Tibial nerve (tissue), 4 donors: ENCODE measurements at regions not wholly inside any gene's neighbourhood (a gene's known extent, or its start where the extent isn't known, plus 50 kb on each side); places are given as distances from the start of the nearest gene placed in this dataset.

Experiments
- DNase-seq, 2 donors: peaks; one replicate each; pipeline ENCODE4 v3.0.0-alpha.2; 2019; ENCODE audit warnings: low spot score in 2 of 2
- H3K27ac ChIP-seq, 4 donors: fragments of 200-600 bp; sonication (generic) in 3 of 4; one replicate each; pipeline ENCODE4 v1.5.1; 2017 to 2019; ENCODE audit warnings: mild to moderate bottlenecking in 1 of 4
- H3K27me3 ChIP-seq, 2 donors: fragments of 200-600 bp; sonication (generic) in 1 of 2; one replicate each; pipeline versions ENCODE4 v1.5.1 to v1.6.0; 2017 to 2019
- H3K36me3 ChIP-seq, 3 donors: fragments of 200-600 bp; sonication (generic); one replicate each; pipeline ENCODE4 v1.5.1; 2018 to 2019
- H3K4me1 ChIP-seq, 4 donors: fragments of 200-600 bp; sonication (generic) in 3 of 4; one replicate each; pipeline ENCODE4 v1.5.1; 2017 to 2019
- H3K4me3 ChIP-seq, 4 donors: fragments of 200-600 bp; sonication (generic) in 3 of 4; one replicate each; pipeline ENCODE4 v1.5.1; 2017 to 2019; ENCODE audit warnings: mild to moderate bottlenecking in 1 of 4, moderate library complexity in 1 of 4
- H3K9me3 ChIP-seq, 4 donors: fragments of 200-600 bp; sonication (generic) in 3 of 4; one replicate each; pipeline ENCODE4 v1.5.1; 2017 to 2019
- CTCF ChIP-seq, 5 experiments: fragments of 200-600 bp in 3 of 5; fragments of 450-650 bp in 2 of 5; sonication (generic) in 3 of 5; IDR thresholded peaks; one replicate each; pipeline ENCODE4 v1.5.1; 2016 to 2019; ENCODE audit warnings: antibody characterized with exemption in 5 of 5, mild to moderate bottlenecking in 3 of 5, moderate library complexity in 2 of 5
- EP300 ChIP-seq, 2 donors: sonication (generic); formaldehyde crosslinking; IDR thresholded peaks; one replicate each; pipeline ENCODE4 v1.6.1; 2017; ENCODE audit warnings: antibody characterized with exemption in 2 of 2, mild to moderate bottlenecking in 1 of 2
- POLR2A ChIP-seq, 2 donors: fragments of 450-650 bp; IDR thresholded peaks; one replicate each; pipeline ENCODE4 v1.6.1; 2017; ENCODE audit warnings: antibody characterized with exemption in 2 of 2, mild to moderate bottlenecking in 2 of 2, moderate library complexity in 2 of 2
- WGBS, 2 donors: methylation state at CpG; one replicate each; pipeline ENCODE4 v1.1.5; 2018; 5-methylcytosine and 5-hydroxymethylcytosine counted together

GRCh38 chr2:145984580-145984979 is 1464.7 kb upstream of the ZEB2 start:
- H3K27ac ChIP-seq = no peak overlapping the region
- no peak overlapping the region for H3K4me3 ChIP-seq
- 70 to 76% methylated on average over 2 of the region's 2 CpGs for WGBS, 2 donors
- TF ChIP-seq POLR2A (IDR thresholded peaks at IDR 0.05) (no peak), CTCF (IDR thresholded peaks at IDR 0.05) (no peak), EP300 (IDR thresholded peaks at IDR 0.05) (no peak)
- no peaks in the 10 kb centered on the region for H3K36me3 ChIP-seq
- no peak for DNase-seq
- no peaks in the 10 kb centered on the region for H3K9me3 ChIP-seq
- H3K4me1 ChIP-seq = no peaks in the 10 kb centered on the region
- H3K27me3 ChIP-seq = no peaks in the 10 kb centered on the region

GRCh38 chr2:145980318-145980717 is 1460.4 kb upstream of the ZEB2 start:
- no peak for DNase-seq
- no peak for TF ChIP-seq CTCF (IDR thresholded peaks at IDR 0.05)
- TF ChIP-seq POLR2A (IDR thresholded peaks at IDR 0.05) = no peak
- no peak for TF ChIP-seq EP300 (IDR thresholded peaks at IDR 0.05)
- no peak overlapping the region for H3K4me3 ChIP-seq
- no peaks in the 10 kb centered on the region for H3K36me3 ChIP-seq
- 93 to 95% methylated on average over 2 of the region's 2 CpGs for WGBS, 2 donors
- no peaks in the 10 kb centered on the region for H3K4me1 ChIP-seq
- H3K9me3 ChIP-seq = no peaks in the 10 kb centered on the region
- no peak overlapping the region for H3K27ac ChIP-seq
- no peaks in the 10 kb centered on the region for H3K27me3 ChIP-seq

- Histone ChIP-seq H3K4me1 (no peaks in the 10 kb centered on the region), H3K9me3 (no peaks in the 10 kb centered on the region), H3K36me3 (no peaks in the 10 kb centered on the region), H3K27ac (no peak overlapping the region), H3K4me3 (no peak overlapping the region), H3K27me3 (no peaks in the 10 kb centered on the region)
- WGBS, 2 donors = 32 to 41% methylated on average over 3 of the region's 3 CpGs
- no peak for TF ChIP-seq CTCF (IDR thresholded peaks at IDR 0.05)
- TF ChIP-seq POLR2A (IDR thresholded peaks at IDR 0.05) = no peak
- no peak for TF ChIP-seq EP300 (IDR thresholded peaks at IDR 0.05)
- DNase-seq = no peak
Observed at GRCh38 chr2:145975406-145975805, 1455.5 kb upstream of the ZEB2 start.

- Histone ChIP-seq H3K4me3 (no peak overlapping the region), H3K36me3 (no peaks in the 10 kb centered on the region), H3K9me3 (peaks cover 0 to 36% (median 0%) of the 10 kb centered on the region in 4 donors), H3K27me3 (no peaks in the 10 kb centered on the region), H3K4me1 (no peaks in the 10 kb centered on the region), H3K27ac (no peak overlapping the region)
- WGBS, 2 donors = 68 to 73% methylated on average over 1 of the region's 1 CpG
- TF ChIP-seq EP300 (IDR thresholded peaks at IDR 0.05) (no peak), POLR2A (IDR thresholded peaks at IDR 0.05) (no peak), CTCF (IDR thresholded peaks at IDR 0.05) (no peak)
- DNase-seq = no peak
Observed at GRCh38 chr2:145961846-145962245, 1441.9 kb upstream of the ZEB2 start.

- Histone ChIP-seq H3K27me3 (no peaks in the 10 kb centered on the region), H3K4me1 (no peaks in the 10 kb centered on the region), H3K9me3 (peaks cover 0 to 47% (median 0%) of the 10 kb centered on the region in 4 donors), H3K36me3 (no peaks in the 10 kb centered on the region), H3K27ac (no peak overlapping the region), H3K4me3 (no peak overlapping the region)
- TF ChIP-seq EP300 (IDR thresholded peaks at IDR 0.05) (no peak), POLR2A (IDR thresholded peaks at IDR 0.05) (no peak), CTCF (IDR thresholded peaks at IDR 0.05) (no peak)
- WGBS, 2 donors = 97 to 98% methylated on average over 18 to 19 of the region's 23 CpGs
- no peak for DNase-seq
Observed at GRCh38 chr2:145960479-145961163, 1440.7 kb upstream of the ZEB2 start.
